ENCODE measurements at regions not wholly inside any gene's neighbourhood (a gene's known extent, or its start where the extent isn't known, plus 50 kb on each side); places are given as distances from the start of the nearest gene placed in this dataset.

DNA sequence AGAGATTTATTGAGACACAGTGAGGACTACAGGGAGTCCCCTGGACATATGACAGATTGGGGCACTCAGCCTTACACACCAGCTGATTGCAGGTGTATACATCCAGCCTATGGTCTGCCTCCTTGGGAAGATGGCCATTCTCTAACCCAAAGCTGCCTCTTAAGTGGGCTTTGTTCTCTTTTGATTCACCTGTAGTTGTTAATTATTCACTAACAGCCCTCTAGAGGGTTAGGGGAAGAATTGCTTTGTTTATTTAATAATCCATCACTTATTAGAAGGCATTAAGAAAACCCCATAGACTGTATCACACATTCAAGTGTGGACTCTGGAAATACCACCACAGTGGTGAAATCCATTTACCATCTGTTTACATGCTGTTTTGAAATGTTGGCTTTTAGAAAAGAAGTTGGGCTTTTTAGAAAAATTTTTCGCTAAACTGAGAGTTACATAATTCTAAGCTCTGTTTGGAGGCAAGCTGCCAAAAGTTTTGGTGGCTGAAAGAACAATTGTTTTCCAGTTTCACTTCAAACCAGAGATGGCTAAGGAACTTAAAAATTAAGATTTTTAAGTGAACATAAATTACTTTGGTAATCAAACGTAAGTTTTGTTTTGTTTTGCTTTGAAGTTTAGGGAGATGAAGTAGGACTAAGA, 379.1 kb downstream of the ADRA2A start:
- TF ChIP-seq, protein P1, sequence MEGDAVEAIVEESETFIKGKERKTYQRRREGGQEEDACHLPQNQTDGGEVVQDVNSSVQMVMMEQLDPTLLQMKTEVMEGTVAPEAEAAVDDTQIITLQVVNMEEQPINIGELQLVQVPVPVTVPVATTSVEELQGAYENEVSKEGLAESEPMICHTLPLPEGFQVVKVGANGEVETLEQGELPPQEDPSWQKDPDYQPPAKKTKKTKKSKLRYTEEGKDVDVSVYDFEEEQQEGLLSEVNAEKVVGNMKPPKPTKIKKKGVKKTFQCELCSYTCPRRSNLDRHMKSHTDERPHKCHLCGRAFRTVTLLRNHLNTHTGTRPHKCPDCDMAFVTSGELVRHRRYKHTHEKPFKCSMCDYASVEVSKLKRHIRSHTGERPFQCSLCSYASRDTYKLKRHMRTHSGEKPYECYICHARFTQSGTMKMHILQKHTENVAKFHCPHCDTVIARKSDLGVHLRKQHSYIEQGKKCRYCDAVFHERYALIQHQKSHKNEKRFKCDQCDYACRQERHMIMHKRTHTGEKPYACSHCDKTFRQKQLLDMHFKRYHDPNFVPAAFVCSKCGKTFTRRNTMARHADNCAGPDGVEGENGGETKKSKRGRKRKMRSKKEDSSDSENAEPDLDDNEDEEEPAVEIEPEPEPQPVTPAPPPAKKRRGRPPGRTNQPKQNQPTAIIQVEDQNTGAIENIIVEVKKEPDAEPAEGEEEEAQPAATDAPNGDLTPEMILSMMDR (IDR thresholded peaks at IDR 0.05; ENCODE audit: extremely low read depth, missing control alignments) = no peak
- DNase-seq (ENCODE audit: low spot score) = no peak

DNA sequence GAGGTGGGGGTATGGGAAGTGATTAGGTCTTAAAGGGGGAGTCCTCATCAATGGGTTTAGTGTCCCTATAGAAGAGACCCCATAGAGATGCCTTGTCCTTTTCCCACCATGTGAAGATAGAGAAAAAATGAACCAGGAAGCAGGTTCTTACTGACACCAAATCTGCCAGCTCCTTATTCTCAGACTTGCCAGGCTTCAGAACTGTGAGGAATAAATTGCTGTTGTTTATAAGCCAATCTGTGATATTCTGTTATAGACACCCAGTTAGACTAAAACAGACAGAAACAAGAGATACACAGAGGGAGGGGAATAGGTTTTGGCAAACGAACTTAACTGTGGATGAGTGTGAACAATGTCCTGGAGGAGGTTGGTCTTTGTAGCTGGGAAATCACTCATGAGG, 381.4 kb downstream of the ADRA2A start:
- TF ChIP-seq, protein P1 (IDR thresholded peaks at IDR 0.05; ENCODE audit: extremely low read depth, missing control alignments) = no peak
- DNase-seq (ENCODE audit: low spot score) = no peak

DNA sequence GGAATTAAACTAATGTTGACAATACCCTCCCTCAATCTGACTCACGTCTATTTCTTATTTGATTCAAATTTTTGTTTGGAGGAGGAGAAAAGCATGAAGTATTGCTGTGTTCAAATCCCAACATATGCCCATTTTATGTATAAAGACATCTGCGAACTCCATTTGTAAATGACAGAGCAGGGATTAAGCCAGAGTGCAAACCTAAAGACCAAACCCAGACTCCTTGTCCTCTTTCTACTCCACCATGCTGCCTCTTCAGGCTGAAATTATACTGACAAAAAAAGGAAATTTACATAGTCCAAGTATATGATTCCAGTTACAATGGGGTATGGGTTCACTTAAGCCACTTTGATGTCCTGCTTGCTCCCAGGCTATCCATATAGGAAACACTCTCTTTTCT, 383.1 kb downstream of the ADRA2A start:
- TF ChIP-seq, protein P1 (IDR thresholded peaks at IDR 0.05; ENCODE audit: extremely low read depth, missing control alignments) = no peak
- no peak for DNase-seq (ENCODE audit: low spot score)

DNA sequence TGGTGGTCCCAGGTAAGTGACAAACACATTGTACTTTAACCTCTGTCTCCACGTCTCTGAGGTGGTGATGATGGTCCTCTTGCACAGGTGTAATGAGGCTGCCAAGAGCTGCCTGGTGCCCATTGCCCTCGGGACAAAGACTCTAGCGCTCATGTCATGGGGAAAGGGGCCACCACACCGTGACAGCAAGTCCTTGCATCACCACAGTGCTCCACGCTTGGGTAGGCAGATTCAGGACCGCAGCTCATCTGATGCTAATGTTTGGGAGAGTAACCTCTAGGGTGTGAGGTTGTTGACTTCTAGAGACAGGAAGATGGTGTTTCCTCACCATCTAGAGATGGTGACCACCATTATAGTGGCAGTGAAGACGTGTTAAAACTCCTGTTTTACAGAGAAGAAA, 395.6 kb downstream of the ADRA2A start:
- TF ChIP-seq, protein P1 (IDR thresholded peaks at IDR 0.05; ENCODE audit: extremely low read depth, missing control alignments) = no peak
- no peak for DNase-seq (ENCODE audit: low spot score)

DNA sequence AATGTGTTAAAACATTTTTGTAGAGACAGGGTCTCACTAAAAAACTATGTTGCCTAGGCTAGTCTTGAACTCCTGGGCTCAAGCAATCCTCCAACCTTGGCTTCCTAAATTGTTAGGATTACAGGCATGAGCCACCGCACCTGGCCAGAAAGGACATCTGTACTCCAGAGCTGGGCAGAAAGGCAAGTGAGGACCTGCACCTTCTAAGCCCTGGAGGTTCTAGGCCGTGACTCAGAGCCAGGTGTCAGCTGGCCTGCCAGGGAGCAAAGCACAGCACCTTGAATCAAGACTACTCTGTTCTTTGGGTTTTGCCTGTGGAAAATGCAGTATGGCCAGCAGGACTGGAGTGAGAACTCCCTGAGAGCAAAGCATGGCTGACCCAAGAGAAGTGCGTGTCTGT, 396.5 kb downstream of the ADRA2A start:
- TF ChIP-seq, protein P1 (IDR thresholded peaks at IDR 0.05; ENCODE audit: extremely low read depth, missing control alignments) = no peak
- no peak for DNase-seq (ENCODE audit: low spot score)

DNA sequence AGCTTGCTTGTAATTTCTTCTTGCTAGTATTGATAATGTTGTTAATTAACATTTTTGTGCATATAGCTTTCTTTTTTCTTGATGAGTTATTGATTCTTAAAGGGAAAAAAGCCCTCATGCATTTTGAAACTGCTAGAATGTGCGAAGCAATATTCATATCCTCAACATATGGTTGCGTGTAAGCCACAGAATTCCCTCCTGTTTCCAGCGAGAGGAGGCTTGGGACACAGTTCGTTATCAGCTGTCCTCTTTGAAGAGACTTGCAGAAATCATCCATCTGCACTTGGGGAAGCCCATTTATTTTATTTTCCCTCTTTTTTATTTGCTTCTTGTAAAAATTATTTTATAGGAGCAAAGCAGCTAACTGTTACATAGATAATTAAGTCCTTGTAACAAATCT, 398.0 kb downstream of the ADRA2A start:
- TF ChIP-seq, protein P1 (IDR thresholded peaks at IDR 0.05; ENCODE audit: extremely low read depth, missing control alignments) = no peak
- DNase-seq (ENCODE audit: low spot score) = no peak

DNA sequence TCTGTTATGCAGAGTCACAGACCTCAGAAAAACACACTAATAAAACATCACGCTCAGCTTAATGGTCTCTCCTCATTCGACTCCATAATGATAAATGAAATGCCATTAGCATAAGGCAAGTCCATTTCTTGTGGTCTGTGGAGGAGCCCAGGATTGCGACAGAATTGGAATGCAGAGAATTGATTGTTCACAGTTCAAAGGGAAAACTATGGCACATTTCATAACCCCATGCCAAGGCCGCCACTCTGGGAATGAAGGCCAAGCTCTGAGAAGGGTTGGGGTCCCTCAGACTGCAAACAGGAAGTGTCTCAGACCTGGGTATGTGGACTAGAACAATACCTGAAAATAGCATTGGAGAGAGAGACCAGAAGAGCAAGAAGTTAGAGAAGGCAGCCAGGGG, 398.9 kb downstream of the ADRA2A start:
- DNase-seq (ENCODE audit: low spot score) = no peak
- TF ChIP-seq, protein P1 (IDR thresholded peaks at IDR 0.05; ENCODE audit: extremely low read depth, missing control alignments) = no peak

Data from GM20000 (cell line).